Endothelial cell of umbilical vein (primary cell): ENCODE measurements at regions not wholly inside any gene's neighbourhood (a gene's known extent, or its start where the extent isn't known, plus 50 kb on each side); places are given as distances from the start of the nearest gene placed in this dataset.

Source experiments
- CTCF ChIP-seq, 2 donors: IDR thresholded peaks; 1 replicate in 1 of 2; 2 replicates in 1 of 2; pipeline ENCODE4 v1.5.1; 2011; ENCODE audit warnings: low read length in 2 of 2, mild to moderate bottlenecking in 2 of 2, moderate library complexity in 2 of 2, control low read depth in 1 of 2, inconsistent platforms in 1 of 2, low read depth in 1 of 2; ENCODE audit not compliant: insufficient read depth in 1 of 2; ENCODE audit errors: extremely low read depth in 1 of 2
- EZH2 ChIP-seq: IDR thresholded peaks from 2 replicates; pipeline ENCODE4 v1.6.1; 2012; ENCODE audit warnings: borderline replicate concordance, low read depth, mild to moderate bottlenecking, moderate library complexity, low read length, inconsistent platforms; ENCODE audit not compliant: severe bottlenecking
- POLR2A ChIP-seq: IDR thresholded peaks from 2 replicates; pipeline ENCODE4 v1.6.1; 2012; ENCODE audit warnings: low read depth, mild to moderate bottlenecking, control low read depth, low read length

DNA sequence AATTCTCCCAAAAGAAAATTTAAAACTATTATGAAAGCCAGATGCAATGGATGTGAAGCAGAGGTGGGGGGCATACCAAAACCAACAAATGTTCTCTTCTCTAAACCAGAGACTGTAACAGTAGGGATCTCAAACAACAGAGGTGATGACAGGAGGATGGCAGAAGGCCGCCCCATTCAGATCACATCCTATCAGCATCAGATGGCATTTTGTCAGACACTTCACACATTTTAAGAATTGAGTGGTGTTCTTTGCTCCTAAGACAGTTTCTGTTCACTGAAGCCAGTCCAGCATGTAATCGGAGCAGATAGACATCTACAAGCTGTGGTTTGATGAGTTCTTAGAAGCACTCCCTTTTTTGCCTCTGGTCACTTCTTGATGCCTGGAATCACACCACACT is 59.6 kb upstream of the SRRM4 start:
- TF ChIP-seq EZH2 (no peak), CTCF (IDR thresholded peaks at IDR 0.05; ENCODE audit: extremely low read depth in 1 of 2, insufficient read depth in 1 of 2, low read depth in 1 of 2, low read length in 2 of 2) (no peak), POLR2A (no peak)
